SK-N-MC (cell line): ENCODE measurements at regions not wholly inside any gene's neighbourhood (a gene's known extent, or its start where the extent isn't known, plus 50 kb on each side); places are given as distances from the start of the nearest gene placed in this dataset.

Source experiments
- EZH2 ChIP-seq: fragments of 200-600 bp; sonication (generic); IDR thresholded peaks from one replicate; pipeline ENCODE4 v1.6.1; 2017; ENCODE audit warnings: antibody characterized with exemption
- FOXP2 ChIP-seq: optimal IDR thresholded peaks from 2 replicates; pipeline ENCODE3; 2011; ENCODE audit warnings: mild to moderate bottlenecking, moderate library complexity; ENCODE audit not compliant: insufficient read depth; ENCODE audit errors: extremely low read length, control extremely low read depth
- POLR2AphosphoS5 ChIP-seq: IDR thresholded peaks from 2 replicates; pipeline ENCODE4 v1.6.1; 2012; ENCODE audit warnings: mild to moderate bottlenecking, low read depth, low read length, borderline replicate concordance

GRCh38 chr4:15143551-15143950 lies 141.3 kb downstream of the CPEB2 start:
- no peak for TF ChIP-seq EZH2
- TF ChIP-seq POLR2AphosphoS5 = no peak
- no peak for TF ChIP-seq FOXP2
